ENCODE measurements at regions not wholly inside any gene's neighbourhood (a gene's known extent, or its start where the extent isn't known, plus 50 kb on each side); places are given as distances from the start of the nearest gene placed in this dataset.
A peak's percentile ranks its signal among the peaks of the same experiment; 100 is the strongest.
"Not testable (repeated sequence)": the region's sequence is repeated elsewhere in the genome, so short reads cannot be mapped to it uniquely, and the experiment has no call there.

GRCh38 chr21:35818597-35818996, 241.7 kb downstream of the SETD4 start:
- FAIRE-seq = no peak
- no peak for DNase-seq (ENCODE audit: insufficient read length, low spot score)

GRCh38 chr21:35814858-35815619, 245.3 kb downstream of the SETD4 start:
- DNase-seq (ENCODE audit: insufficient read length, low spot score) (no peak), FAIRE-seq (no peak)

- DNase-seq (ENCODE audit: insufficient read length, low spot score) (no peak), FAIRE-seq (no peak)
These were observed 247.6 kb downstream of the SETD4 start for GRCh38 chr21:35812679-35813078.

GRCh38 chr21:35811191-35811806, 249.0 kb downstream of the SETD4 start:
- no peak for DNase-seq (ENCODE audit: insufficient read length, low spot score)
- no peak for FAIRE-seq

- FAIRE-seq (no peak), DNase-seq (ENCODE audit: insufficient read length, low spot score) (no peak)
These were observed 249.8 kb downstream of the SETD4 start for GRCh38 chr21:35810431-35810970.

- FAIRE-seq (no peak), DNase-seq (ENCODE audit: insufficient read length, low spot score) (no peak)
These were observed 258.9 kb downstream of the SETD4 start for GRCh38 chr21:35801391-35801790.

- not testable (repeated sequence) for DNase-seq (ENCODE audit: insufficient read length, low spot score); FAIRE-seq
These were observed 259.4 kb downstream of the SETD4 start for GRCh38 chr21:35800796-35801385.

GRCh38 chr21:35796844-35797243, 263.5 kb downstream of the SETD4 start:
- FAIRE-seq (no peak), DNase-seq (ENCODE audit: insufficient read length, low spot score) (no peak)

- not testable (repeated sequence) for DNase-seq (ENCODE audit: insufficient read length, low spot score); FAIRE-seq
These were observed 265.8 kb downstream of the SETD4 start for GRCh38 chr21:35794527-35794926.

GRCh38 chr21:35792569-35793305, 267.6 kb downstream of the SETD4 start:
- DNase-seq (ENCODE audit: insufficient read length, low spot score) (no peak), FAIRE-seq (no peak)

- no peak for FAIRE-seq
- DNase-seq (ENCODE audit: insufficient read length, low spot score) = no peak
These were observed 268.6 kb downstream of the SETD4 start for GRCh38 chr21:35791541-35792325.

- FAIRE-seq = no peak
- DNase-seq (ENCODE audit: insufficient read length, low spot score) = no peak
These were observed 276.6 kb downstream of the SETD4 start for GRCh38 chr21:35783721-35784120.

GRCh38 chr21:35782667-35783066, 277.7 kb downstream of the SETD4 start:
- FAIRE-seq (no peak), DNase-seq (ENCODE audit: insufficient read length, low spot score) (no peak)

GRCh38 chr21:35780983-35781382, 279.3 kb downstream of the SETD4 start:
- FAIRE-seq (no peak), DNase-seq (ENCODE audit: insufficient read length, low spot score) (no peak)

GRCh38 chr21:35779690-35780570, 280.4 kb downstream of the SETD4 start:
- DNase-seq (ENCODE audit: insufficient read length, low spot score) (no peak), FAIRE-seq (peak; percentile 26)

GRCh38 chr21:35779167-35779566, 281.2 kb downstream of the SETD4 start:
- DNase-seq (ENCODE audit: insufficient read length, low spot score) (no peak), FAIRE-seq (no peak)

GRCh38 chr21:35777081-35777480, 283.2 kb downstream of the SETD4 start:
- DNase-seq (ENCODE audit: insufficient read length, low spot score) (no peak), FAIRE-seq (no peak)

- FAIRE-seq (no peak), DNase-seq (ENCODE audit: insufficient read length, low spot score) (no peak)
These were observed 284.4 kb downstream of the SETD4 start for GRCh38 chr21:35775778-35776544.

All from GM19239 (cell line).